ENCODE measurements at regions not wholly inside any gene's neighbourhood (a gene's known extent, or its start where the extent isn't known, plus 50 kb on each side); places are given as distances from the start of the nearest gene placed in this dataset.

GRCh38 chr17:83181991-83182619 is 102.7 kb downstream of the METRNL start:
- TF ChIP-seq CTCF (IDR thresholded peaks at IDR 0.05) (no peak), POLR2A (IDR thresholded peaks at IDR 0.05) (no peak)
